SU-DHL-6 (cell line): ENCODE measurements at regions not wholly inside any gene's neighbourhood (a gene's known extent, or its start where the extent isn't known, plus 50 kb on each side); places are given as distances from the start of the nearest gene placed in this dataset.

Experiments
- CTCF ChIP-seq: fragments of 200-600 bp; sonication (generic); IDR thresholded peaks from one replicate; pipeline ENCODE4 v1.5.1; 2017; ENCODE audit warnings: antibody characterized with exemption, mild to moderate bottlenecking, low read length, moderate library complexity; ENCODE audit not compliant: insufficient read depth, poor library complexity, severe bottlenecking
- EZH2phosphoT487 ChIP-seq: fragments of 200-600 bp; sonication (generic), shearing (Covaris generic); conservative IDR thresholded peaks from 2 replicates; pipeline ENCODE4 v1.6.1; 2018; ENCODE audit warnings: mild to moderate bottlenecking, antibody characterized with exemption, low read length, moderate library complexity, mixed read lengths

- no peak for TF ChIP-seq CTCF
- TF ChIP-seq EZH2phosphoT487, result no peak
These were observed 111.9 kb upstream of the TEX51 start for GRCh38 chr2:126786765-126787164.
